IMR-90 (cell line): ENCODE measurements at regions not wholly inside any gene's neighbourhood (a gene's known extent, or its start where the extent isn't known, plus 50 kb on each side); places are given as distances from the start of the nearest gene placed in this dataset.

Source experiments
- ATAC-seq: fragments of 200-7000 bp; cut with Tn5 transposase; 2 replicates; pipeline ENCODE4 v1.9.1; 2020; ENCODE audit warnings: low read depth, mild to moderate bottlenecking, moderate library complexity
- BruUV-seq: library from RNA; stranded (reverse); fragments of 400-500 nt; replicated peaks from 2 replicates; lab custom pipeline; 2021; lab: Mats Ljungman, UMichigan
- CTCF ChIA-PET: fragments of 300-600 bp; formaldehyde crosslinking; extraction: SDS; loops from one replicate; lab custom pipeline; 2021; ENCODE audit warnings: antibody characterized with exemption; lab: Yijun Ruan, JAX
- POLR2A ChIA-PET: fragments of 300-600 bp; sonication (Branson Sonifier 250); formaldehyde crosslinking; loops from one replicate; lab custom pipeline; 2022; ENCODE audit warnings: antibody characterized with exemption; ENCODE audit not compliant: unreplicated experiment; lab: Charles Lee
- DNase-seq: peaks from one replicate; pipeline ENCODE4 v3.0.0; 2013
- H2AFZ ChIP-seq: replicated peaks from 2 replicates; pipeline ENCODE3; 2013; ENCODE audit warnings: low read length, mild to moderate bottlenecking; ENCODE audit not compliant: poor library complexity
- H2AK5ac ChIP-seq: 2 replicates; pipeline ENCODE4 v1.6.1; 2013; ENCODE audit warnings: low read depth, low read length, inconsistent platforms
- H2AK9ac ChIP-seq: replicated peaks from 2 replicates; pipeline ENCODE3; 2013; ENCODE audit warnings: mild to moderate bottlenecking, low read depth, low read length, moderate library complexity; ENCODE audit not compliant: poor library complexity
- H2BK120ac ChIP-seq: 2 replicates; pipeline ENCODE4 v1.6.1; 2013; ENCODE audit warnings: low read depth, low read length, inconsistent platforms
- H2BK15ac ChIP-seq: 3 replicates; pipeline ENCODE4 v1.6.1; 2013; ENCODE audit warnings: low read depth, low read length, inconsistent platforms
- H2BK20ac ChIP-seq: 2 replicates; pipeline ENCODE4 v1.6.1; 2013; ENCODE audit warnings: low read depth, mild to moderate bottlenecking, inconsistent platforms, low read length, moderate library complexity
- H2BK5ac ChIP-seq: 2 replicates; pipeline ENCODE4 v1.6.1; 2013; ENCODE audit warnings: mild to moderate bottlenecking, low read depth, low read length, inconsistent platforms; ENCODE audit not compliant: poor library complexity, severe bottlenecking
- H3K14ac ChIP-seq: replicated peaks from 2 replicates; pipeline ENCODE4 v1.6.1; 2013; ENCODE audit warnings: low read depth, low read length, inconsistent platforms
- H3K18ac ChIP-seq: 2 replicates; pipeline ENCODE4 v1.6.1; 2013; ENCODE audit warnings: low read depth, low read length, control low read depth
- H3K23ac ChIP-seq: 2 replicates; pipeline ENCODE4 v1.6.1; 2013; ENCODE audit warnings: low read depth, low read length, inconsistent platforms
- H3K27ac ChIP-seq: 2 replicates; pipeline ENCODE4 v1.5.1; 2013; ENCODE audit warnings: mild to moderate bottlenecking, control low read depth, low read length; ENCODE audit not compliant: insufficient read depth
- H3K27me3 ChIP-seq: 2 replicates; pipeline ENCODE4 v1.6.1; 2013; ENCODE audit warnings: low read length; ENCODE audit not compliant: control insufficient read depth, insufficient read depth
- H3K36me3 ChIP-seq: 2 replicates; pipeline ENCODE4 v1.6.1; 2013; ENCODE audit warnings: low read length, mixed read lengths; ENCODE audit not compliant: control insufficient read depth, insufficient read depth
- H3K4ac ChIP-seq: 2 replicates; pipeline ENCODE4 v1.6.1; 2013; ENCODE audit warnings: low read depth, low read length, inconsistent platforms
- H3K4me1 ChIP-seq: 2 replicates; pipeline ENCODE4 v1.6.1; 2013; ENCODE audit warnings: low read length, mixed read lengths; ENCODE audit not compliant: control insufficient read depth, insufficient read depth
- H3K4me2 ChIP-seq: 2 replicates; pipeline ENCODE4 v1.6.1; 2013; ENCODE audit warnings: low read depth, mild to moderate bottlenecking, control low read depth, low read length, moderate library complexity
- H3K4me3 ChIP-seq: 2 replicates; pipeline ENCODE4 v1.5.1; 2013; ENCODE audit warnings: low read depth, mild to moderate bottlenecking, control low read depth, low read length, moderate library complexity; ENCODE audit not compliant: insufficient read depth
- H3K56ac ChIP-seq: 2 replicates; pipeline ENCODE4 v1.6.1; 2013; ENCODE audit warnings: low read length, inconsistent platforms; ENCODE audit not compliant: insufficient read depth; ENCODE audit errors: extremely low read depth
- H3K79me1 ChIP-seq, 2 experiments: 2 replicates each; pipeline ENCODE4 v1.6.1; 2013; ENCODE audit warnings: low read length in 2 of 2, inconsistent platforms in 1 of 2, low read depth in 1 of 2
- H3K9ac ChIP-seq: 2 replicates; pipeline ENCODE4 v1.6.1; 2013; ENCODE audit warnings: low read depth, low read length, control low read depth
- H3K9me1 ChIP-seq: 2 replicates; pipeline ENCODE4 v1.6.1; 2013; ENCODE audit warnings: low read length, inconsistent platforms; ENCODE audit not compliant: insufficient read depth
- H3K9me3 ChIP-seq: 2 replicates; pipeline ENCODE4 v1.6.1; 2013; ENCODE audit warnings: low read length; ENCODE audit not compliant: control insufficient read depth, insufficient read depth
- H4K20me1 ChIP-seq: 2 replicates; pipeline ENCODE4 v1.6.1; 2013; ENCODE audit warnings: low read length, inconsistent platforms; ENCODE audit not compliant: insufficient read depth
- H4K5ac ChIP-seq: 2 replicates; pipeline ENCODE4 v1.6.1; 2013; ENCODE audit warnings: mild to moderate bottlenecking, low read depth, low read length, control low read depth
- H4K8ac ChIP-seq, 2 experiments: 2 replicates each; pipeline ENCODE4 v1.6.1; 2013; ENCODE audit warnings: low read depth in 2 of 2, low read length in 2 of 2, control low read depth in 1 of 2, inconsistent platforms in 1 of 2
- H4K91ac ChIP-seq: 2 replicates; pipeline ENCODE4 v1.6.1; 2013; ENCODE audit warnings: low read depth, low read length, inconsistent platforms; ENCODE audit not compliant: insufficient read depth
- ELK1 ChIP-seq: fragments of 150-350 bp; IDR thresholded peaks from 2 replicates; pipeline ENCODE4 v1.6.1; 2016; ENCODE audit warnings: low read depth, mild to moderate bottlenecking, low read length, moderate library complexity, borderline replicate concordance
- FOS ChIP-seq: fragments of 150-350 bp; IDR thresholded peaks from 2 replicates; pipeline ENCODE4 v1.6.1; 2016; ENCODE audit warnings: low read depth, low read length
- MAFK ChIP-seq: IDR thresholded peaks from 2 replicates; pipeline ENCODE4 v1.6.1; 2012; ENCODE audit warnings: low read depth, low read length, improper control_type of control experiment
- POLR2A ChIP-seq: IDR thresholded peaks from 2 replicates; pipeline ENCODE4 v1.6.1; 2012; ENCODE audit warnings: mild to moderate bottlenecking, low read depth, low read length
- RCOR1 ChIP-seq: IDR thresholded peaks from 2 replicates; pipeline ENCODE4 v1.6.1; 2012; ENCODE audit warnings: mild to moderate bottlenecking, low read length, improper control_type of control experiment; ENCODE audit not compliant: insufficient replicate concordance
- RFX5 ChIP-seq: IDR thresholded peaks from 2 replicates; pipeline ENCODE4 v1.8.0; 2012; ENCODE audit warnings: low read depth, mild to moderate bottlenecking, low read length, moderate library complexity
- SMC3 ChIP-seq: fragments of 150-350 bp; IDR thresholded peaks from 2 replicates; pipeline ENCODE4 v1.6.1; 2016; ENCODE audit warnings: low read depth, mild to moderate bottlenecking, antibody characterized with exemption, low read length, moderate library complexity
- WGBS, 2 experiments: methylation state at CpG; one replicate each; pipeline versions ENCODE4 v1.1.5 to v1.1.7; 2013; ENCODE audit warnings: missing lambda C conversion rate in 2 of 2; ENCODE audit not compliant: insufficient read length in 1 of 2; ENCODE audit errors: extremely low coverage in 2 of 2; 5-methylcytosine and 5-hydroxymethylcytosine counted together
- dilution Hi-C: fragments of 300-500 bp; cut with HindIII; formaldehyde crosslinking; loops from one replicate; pipeline ENCODE4 v1.14.3; 2018; ENCODE audit warnings: low sequenced_read_pairs; ENCODE audit not compliant: unreplicated experiment
- in situ Hi-C: fragments of 300-500 bp; cut with MboI; formaldehyde crosslinking; loops from 3 replicates; pipeline ENCODE4 v1.14.3; 2019; ENCODE audit warnings: low sequenced_read_pairs, inconsistent platforms, mixed read lengths
- intact Hi-C: fragments of 100-400 bp; cut with micrococcal nuclease; formaldehyde crosslinking; loops from 2 replicates; pipeline ENCODE4 v1.10.0; 2022
- TF ChIP-seq, protein P1 (sequence below): fragments of 150-350 bp; IDR thresholded peaks from 2 replicates; pipeline ENCODE4 v1.6.1; 2017; ENCODE audit warnings: mild to moderate bottlenecking, antibody characterized with exemption, low read length, low read depth

DNA sequence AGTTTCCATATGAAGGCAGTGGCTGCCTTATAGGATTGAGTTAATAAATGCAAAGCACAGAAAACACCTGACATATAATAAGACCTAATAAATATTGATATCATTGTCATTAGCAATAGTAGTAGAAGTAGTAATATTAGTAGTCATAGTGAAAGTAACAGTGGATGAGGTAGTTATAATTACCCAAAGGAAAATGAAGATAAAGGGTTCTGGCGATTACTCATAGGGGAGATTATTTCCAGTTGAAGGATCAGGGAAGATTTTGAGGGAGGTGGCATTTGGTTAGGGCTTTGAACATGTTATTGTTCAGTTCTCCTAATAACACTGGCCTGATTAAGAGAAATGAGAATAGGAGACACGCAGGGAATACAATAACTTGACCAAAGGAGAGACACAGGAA, 131.9 kb upstream of the GPRIN3 start:
- no peaks in the 10 kb centered on the region for H3K36me3 ChIP-seq
- TF ChIP-seq ELK1 (no peak), MAFK (no peak), FOS (no peak), POLR2A (no peak), SMC3 (no peak), RFX5 (no peak), RCOR1 (no peak)
- TF ChIP-seq, protein P1, sequence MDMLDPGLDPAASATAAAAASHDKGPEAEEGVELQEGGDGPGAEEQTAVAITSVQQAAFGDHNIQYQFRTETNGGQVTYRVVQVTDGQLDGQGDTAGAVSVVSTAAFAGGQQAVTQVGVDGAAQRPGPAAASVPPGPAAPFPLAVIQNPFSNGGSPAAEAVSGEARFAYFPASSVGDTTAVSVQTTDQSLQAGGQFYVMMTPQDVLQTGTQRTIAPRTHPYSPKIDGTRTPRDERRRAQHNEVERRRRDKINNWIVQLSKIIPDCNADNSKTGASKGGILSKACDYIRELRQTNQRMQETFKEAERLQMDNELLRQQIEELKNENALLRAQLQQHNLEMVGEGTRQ, result no peak
- H2BK120ac ChIP-seq, result no peak overlapping the region
- in situ Hi-C loops, result loop anchor here (10.0 kb wide), 1 partner anchor 205 kb away; no protein-coding TSS in a partner anchor
- no peak overlapping the region for H4K5ac ChIP-seq
- H3K4ac ChIP-seq, result no peak overlapping the region
- no peak overlapping the region for H2BK20ac ChIP-seq
- DNase-seq, result no peak
- no peak overlapping the region for H4K91ac ChIP-seq
- H3K4me2 ChIP-seq, result no peak overlapping the region
- ChIA-PET POLR2A (no interaction called here), CTCF (interaction anchor here (0.6 kb wide), 1 partner anchor 17 kb away, joined by 3 read pairs; no protein-coding TSS in a partner anchor)
- H3K23ac ChIP-seq, result no peak overlapping the region
- BruUV-seq, result no TSS peak
- H2AK9ac ChIP-seq, result no peak overlapping the region
- no peaks in the 10 kb centered on the region for H3K4me1 ChIP-seq
- H2BK5ac ChIP-seq, result no peak overlapping the region
- H3K9ac ChIP-seq, result no peak overlapping the region
- dilution Hi-C loops, result no loop called here
- no peak overlapping the region for H4K8ac ChIP-seq
- intact Hi-C loops, result loop anchor here (2.0 to 5.0 kb wide), 2 partner anchors 463 to 853 kb away; no protein-coding TSS in a partner anchor
- no peak overlapping the region for H2BK15ac ChIP-seq
- no peaks in the 10 kb centered on the region for H3K9me1 ChIP-seq
- no peak overlapping the region for H3K56ac ChIP-seq
- H3K9me3 ChIP-seq, result no peaks in the 10 kb centered on the region
- no peaks in the 10 kb centered on the region for H3K27me3 ChIP-seq
- no peak for ATAC-seq
- WGBS, 2 experiments, result no CpG with 5 or more reads among the region's 2 CpGs
- H3K79me1 ChIP-seq, result no peaks in the 10 kb centered on the region
- no peak overlapping the region for H3K14ac ChIP-seq
- H3K18ac ChIP-seq, result no peak overlapping the region
- no peak overlapping the region for H2AFZ ChIP-seq
- H3K4me3 ChIP-seq, result no peak overlapping the region
- no peak overlapping the region for H3K27ac ChIP-seq
- H2AK5ac ChIP-seq, result no peak overlapping the region
- H4K20me1 ChIP-seq, result no peaks in the 10 kb centered on the region
